HL-60 (cell line): ENCODE measurements at regions not wholly inside any gene's neighbourhood (a gene's known extent, or its start where the extent isn't known, plus 50 kb on each side); places are given as distances from the start of the nearest gene placed in this dataset.

Experiments
- SPI1 ChIP-seq: IDR thresholded peaks from 2 replicates; pipeline ENCODE4 v1.6.1; 2012; ENCODE audit warnings: low read depth, mild to moderate bottlenecking, borderline replicate concordance
- TF ChIP-seq, protein P1 (sequence below): IDR thresholded peaks from one replicate; pipeline ENCODE4 v1.5.1; 2011; ENCODE audit warnings: low read length, control low read depth, inconsistent platforms; ENCODE audit not compliant: insufficient read depth
- TF ChIP-seq, protein P2 (sequence below): IDR thresholded peaks from 2 replicates; pipeline ENCODE4 v1.6.1; 2012; ENCODE audit warnings: low read depth; ENCODE audit not compliant: insufficient replicate concordance

DNA sequence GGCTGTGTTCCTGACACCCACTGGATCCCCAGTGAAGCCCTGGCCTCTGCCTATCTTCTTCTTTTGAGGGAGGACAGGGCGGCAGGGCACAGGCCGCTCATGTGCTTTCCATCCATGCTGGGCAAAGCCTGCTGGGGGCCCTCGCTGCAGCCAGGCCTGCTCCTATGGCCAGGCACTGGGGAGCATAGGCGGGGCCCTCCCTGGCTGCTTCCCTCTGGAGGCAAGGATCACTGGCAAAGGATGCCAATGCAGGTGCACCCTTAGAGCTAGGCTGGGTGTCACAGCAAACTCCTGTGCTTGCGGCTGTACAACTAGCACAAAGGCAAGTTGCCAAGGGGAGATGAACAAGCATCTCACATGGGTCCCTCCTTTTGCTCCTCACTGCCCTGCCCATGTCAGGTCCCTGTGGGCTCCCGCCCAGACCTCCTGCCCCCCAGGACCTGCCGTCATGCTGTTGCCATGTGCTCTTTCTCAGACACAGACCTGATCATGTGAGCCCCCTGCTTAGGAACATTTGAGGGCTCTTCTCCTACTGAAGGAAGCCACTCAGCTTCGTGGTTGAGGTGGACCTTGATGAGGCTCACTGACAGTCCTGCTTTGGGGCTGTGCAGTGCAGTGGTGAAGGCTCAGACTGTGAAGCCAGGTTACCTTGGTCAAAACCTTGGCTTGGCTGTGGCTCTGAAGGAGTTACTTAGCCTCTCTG, 393.6 kb downstream of the PTPRU start:
- TF ChIP-seq, protein P1, sequence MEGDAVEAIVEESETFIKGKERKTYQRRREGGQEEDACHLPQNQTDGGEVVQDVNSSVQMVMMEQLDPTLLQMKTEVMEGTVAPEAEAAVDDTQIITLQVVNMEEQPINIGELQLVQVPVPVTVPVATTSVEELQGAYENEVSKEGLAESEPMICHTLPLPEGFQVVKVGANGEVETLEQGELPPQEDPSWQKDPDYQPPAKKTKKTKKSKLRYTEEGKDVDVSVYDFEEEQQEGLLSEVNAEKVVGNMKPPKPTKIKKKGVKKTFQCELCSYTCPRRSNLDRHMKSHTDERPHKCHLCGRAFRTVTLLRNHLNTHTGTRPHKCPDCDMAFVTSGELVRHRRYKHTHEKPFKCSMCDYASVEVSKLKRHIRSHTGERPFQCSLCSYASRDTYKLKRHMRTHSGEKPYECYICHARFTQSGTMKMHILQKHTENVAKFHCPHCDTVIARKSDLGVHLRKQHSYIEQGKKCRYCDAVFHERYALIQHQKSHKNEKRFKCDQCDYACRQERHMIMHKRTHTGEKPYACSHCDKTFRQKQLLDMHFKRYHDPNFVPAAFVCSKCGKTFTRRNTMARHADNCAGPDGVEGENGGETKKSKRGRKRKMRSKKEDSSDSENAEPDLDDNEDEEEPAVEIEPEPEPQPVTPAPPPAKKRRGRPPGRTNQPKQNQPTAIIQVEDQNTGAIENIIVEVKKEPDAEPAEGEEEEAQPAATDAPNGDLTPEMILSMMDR: no peak
- no peak for TF ChIP-seq SPI1
- TF ChIP-seq, protein P2, sequence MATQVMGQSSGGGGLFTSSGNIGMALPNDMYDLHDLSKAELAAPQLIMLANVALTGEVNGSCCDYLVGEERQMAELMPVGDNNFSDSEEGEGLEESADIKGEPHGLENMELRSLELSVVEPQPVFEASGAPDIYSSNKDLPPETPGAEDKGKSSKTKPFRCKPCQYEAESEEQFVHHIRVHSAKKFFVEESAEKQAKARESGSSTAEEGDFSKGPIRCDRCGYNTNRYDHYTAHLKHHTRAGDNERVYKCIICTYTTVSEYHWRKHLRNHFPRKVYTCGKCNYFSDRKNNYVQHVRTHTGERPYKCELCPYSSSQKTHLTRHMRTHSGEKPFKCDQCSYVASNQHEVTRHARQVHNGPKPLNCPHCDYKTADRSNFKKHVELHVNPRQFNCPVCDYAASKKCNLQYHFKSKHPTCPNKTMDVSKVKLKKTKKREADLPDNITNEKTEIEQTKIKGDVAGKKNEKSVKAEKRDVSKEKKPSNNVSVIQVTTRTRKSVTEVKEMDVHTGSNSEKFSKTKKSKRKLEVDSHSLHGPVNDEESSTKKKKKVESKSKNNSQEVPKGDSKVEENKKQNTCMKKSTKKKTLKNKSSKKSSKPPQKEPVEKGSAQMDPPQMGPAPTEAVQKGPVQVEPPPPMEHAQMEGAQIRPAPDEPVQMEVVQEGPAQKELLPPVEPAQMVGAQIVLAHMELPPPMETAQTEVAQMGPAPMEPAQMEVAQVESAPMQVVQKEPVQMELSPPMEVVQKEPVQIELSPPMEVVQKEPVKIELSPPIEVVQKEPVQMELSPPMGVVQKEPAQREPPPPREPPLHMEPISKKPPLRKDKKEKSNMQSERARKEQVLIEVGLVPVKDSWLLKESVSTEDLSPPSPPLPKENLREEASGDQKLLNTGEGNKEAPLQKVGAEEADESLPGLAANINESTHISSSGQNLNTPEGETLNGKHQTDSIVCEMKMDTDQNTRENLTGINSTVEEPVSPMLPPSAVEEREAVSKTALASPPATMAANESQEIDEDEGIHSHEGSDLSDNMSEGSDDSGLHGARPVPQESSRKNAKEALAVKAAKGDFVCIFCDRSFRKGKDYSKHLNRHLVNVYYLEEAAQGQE: no peak
